H9 (cell line): ENCODE measurements at regions not wholly inside any gene's neighbourhood (a gene's known extent, or its start where the extent isn't known, plus 50 kb on each side); places are given as distances from the start of the nearest gene placed in this dataset.

Experiments used
- DNase-seq: peaks from one replicate; pipeline ENCODE4 v3.0.0-alpha.2; 2017
- H2AFZ ChIP-seq: one replicate; pipeline ENCODE4 v1.6.1; 2013; ENCODE audit warnings: mild to moderate bottlenecking, low read length, control low read depth, moderate library complexity
- H2AK5ac ChIP-seq: 2 replicates; pipeline ENCODE4 v1.6.1; 2013; ENCODE audit warnings: low read length, control low read depth, mixed read lengths; ENCODE audit not compliant: insufficient read length
- H2BK120ac ChIP-seq: one replicate; pipeline ENCODE4 v1.6.1; 2013; ENCODE audit warnings: low read depth, mild to moderate bottlenecking, low read length, control low read depth, inconsistent platforms; ENCODE audit not compliant: poor library complexity, severe bottlenecking
- H2BK12ac ChIP-seq: 2 replicates; pipeline ENCODE4 v1.6.1; 2013; ENCODE audit warnings: low read length, control low read depth, mixed read lengths, low read depth; ENCODE audit not compliant: insufficient read length
- H2BK15ac ChIP-seq: 2 replicates; pipeline ENCODE4 v1.6.1; 2013; ENCODE audit warnings: low read depth, low read length, control low read depth
- H2BK20ac ChIP-seq: one replicate; pipeline ENCODE4 v1.6.1; 2013; ENCODE audit warnings: low read depth, mild to moderate bottlenecking, low read length, control low read depth, inconsistent platforms; ENCODE audit not compliant: poor library complexity, severe bottlenecking
- H2BK5ac ChIP-seq: 2 replicates; pipeline ENCODE4 v1.6.1; 2013; ENCODE audit warnings: low read length, control low read depth, mixed read lengths; ENCODE audit not compliant: insufficient read length
- H3K14ac ChIP-seq: 2 replicates; pipeline ENCODE4 v1.6.1; 2013; ENCODE audit warnings: low read length, control low read depth; ENCODE audit not compliant: insufficient read depth
- H3K18ac ChIP-seq: 2 replicates; pipeline ENCODE4 v1.6.1; 2013; ENCODE audit warnings: low read depth, mild to moderate bottlenecking, mixed read lengths, low read length, control low read depth; ENCODE audit not compliant: insufficient read length
- H3K23ac ChIP-seq: 2 replicates; pipeline ENCODE4 v1.6.1; 2013; ENCODE audit warnings: low read length, control low read depth, mixed read lengths, low read depth; ENCODE audit not compliant: insufficient read length
- H3K23me2 ChIP-seq: 2 replicates; pipeline ENCODE4 v1.6.1; 2013; ENCODE audit warnings: low read depth, mild to moderate bottlenecking, mixed read lengths, low read length, control low read depth; ENCODE audit not compliant: insufficient read length, poor library complexity, severe bottlenecking
- H3K27ac ChIP-seq: 2 replicates; pipeline ENCODE4 v1.5.1; 2013; ENCODE audit warnings: low read length, control low read depth, mixed read lengths, low read depth; ENCODE audit not compliant: insufficient read length
- H3K27me3 ChIP-seq: 2 replicates; pipeline ENCODE4 v1.6.1; 2013; ENCODE audit warnings: low read length, control low read depth, inconsistent platforms; ENCODE audit not compliant: insufficient read depth
- H3K4ac ChIP-seq: 2 replicates; pipeline ENCODE4 v1.6.1; 2013; ENCODE audit warnings: low read depth, mild to moderate bottlenecking, control low read depth, inconsistent platforms, low read length, moderate library complexity
- H3K4me1 ChIP-seq: 2 replicates; pipeline ENCODE4 v1.6.1; 2013; ENCODE audit warnings: low read length, control low read depth, inconsistent platforms; ENCODE audit not compliant: insufficient read depth
- H3K4me2 ChIP-seq: 2 replicates; pipeline ENCODE4 v1.6.1; 2013; ENCODE audit warnings: low read length, control low read depth, mixed read lengths; ENCODE audit not compliant: insufficient read length, insufficient read depth
- H3K56ac ChIP-seq: 2 replicates; pipeline ENCODE4 v1.6.1; 2013; ENCODE audit warnings: low read depth, mild to moderate bottlenecking, mixed read lengths, low read length, control low read depth; ENCODE audit not compliant: insufficient read length
- H3K79me1 ChIP-seq: 2 replicates; pipeline ENCODE4 v1.6.1; 2013; ENCODE audit warnings: low read depth, mild to moderate bottlenecking, moderate library complexity, low read length, control low read depth, inconsistent platforms; ENCODE audit not compliant: insufficient read depth, poor library complexity, severe bottlenecking
- H3K79me2 ChIP-seq: 2 replicates; pipeline ENCODE4 v1.6.1; 2013; ENCODE audit warnings: low read length, control low read depth, inconsistent platforms; ENCODE audit not compliant: insufficient read depth
- H3K9ac ChIP-seq: 2 replicates; pipeline ENCODE4 v1.6.1; 2013; ENCODE audit warnings: low read length, control low read depth, mixed read lengths; ENCODE audit not compliant: insufficient read length; ENCODE audit errors: extremely low read depth
- H3K9me3 ChIP-seq: one replicate; pipeline ENCODE4 v1.6.1; 2013; ENCODE audit warnings: low read depth, low read length, inconsistent platforms; ENCODE audit not compliant: control insufficient read depth
- H3T11ph ChIP-seq: one replicate; pipeline ENCODE4 v1.6.1; 2013; ENCODE audit warnings: mild to moderate bottlenecking, low read length, control low read depth, inconsistent platforms
- H4K20me1 ChIP-seq: one replicate; pipeline ENCODE4 v1.6.1; 2013; ENCODE audit not compliant: control insufficient read depth, insufficient read length, insufficient read depth
- H4K5ac ChIP-seq: 2 replicates; pipeline ENCODE4 v1.6.1; 2013; ENCODE audit warnings: low read depth, mild to moderate bottlenecking, mixed read lengths, low read length, control low read depth; ENCODE audit not compliant: insufficient read length
- H4K8ac ChIP-seq: replicated peaks from 2 replicates; pipeline ENCODE4 v1.6.1; 2013; ENCODE audit warnings: low read length, control low read depth, mixed read lengths, low read depth; ENCODE audit not compliant: insufficient read length
- H4K91ac ChIP-seq: 2 replicates; pipeline ENCODE4 v1.6.1; 2013; ENCODE audit warnings: low read depth, mild to moderate bottlenecking, moderate library complexity, mixed read lengths, low read length, control low read depth; ENCODE audit not compliant: insufficient read length
- H3K27ac Mint-ChIP-seq, 3 experiments: 2 replicates in 2 of 3; 3 replicates in 1 of 3; pipeline ENCODE4 v1.8.0; 2020 to 2021; ENCODE audit warnings: mixed read lengths in 3 of 3, mild to moderate bottlenecking in 1 of 3, moderate library complexity in 1 of 3
- H3K27me3 Mint-ChIP-seq: 2 replicates; pipeline ENCODE4 v1.8.0; 2021; ENCODE audit warnings: low read depth, mild to moderate bottlenecking, moderate library complexity, mixed read lengths
- H3K36me3 Mint-ChIP-seq, 3 experiments: 2 replicates in 2 of 3; 3 replicates in 1 of 3; pipeline ENCODE4 v1.8.0; 2020 to 2021; ENCODE audit warnings: low read depth in 3 of 3, mixed read lengths in 3 of 3; ENCODE audit not compliant: insufficient read depth in 1 of 3
- H3K4me1 Mint-ChIP-seq, 2 experiments: 2 replicates each; pipeline ENCODE4 v1.8.0; 2020; ENCODE audit warnings: mixed read lengths in 2 of 2
- H3K4me3 Mint-ChIP-seq, 2 experiments: 2 replicates in 1 of 2; 3 replicates in 1 of 2; pipeline ENCODE4 v1.8.0; 2020 to 2021; ENCODE audit warnings: mild to moderate bottlenecking in 2 of 2, mixed read lengths in 2 of 2, moderate library complexity in 1 of 2
- H3K9me3 Mint-ChIP-seq, 2 experiments: 2 replicates in 1 of 2; 3 replicates in 1 of 2; pipeline ENCODE4 v1.8.0; 2020; ENCODE audit warnings: mild to moderate bottlenecking in 2 of 2, mixed read lengths in 2 of 2, moderate library complexity in 1 of 2
- CTCF ChIP-seq: fragments of 200-600 bp; sonication (generic); conservative IDR thresholded peaks from 3 replicates; pipeline ENCODE4 v1.8.0; 2021; ENCODE audit warnings: antibody characterized with exemption, mild to moderate bottlenecking
- WGBS: extraction: QIAGEN DNeasy Blood & Tissue Kit; methylation state at CpG from one replicate; pipeline ENCODE4 v1.1.7; 2013; ENCODE audit warnings: missing lambda C conversion rate, low lambda C conversion rate, mixed read lengths; ENCODE audit not compliant: insufficient read length; ENCODE audit errors: extremely low coverage; 5-methylcytosine and 5-hydroxymethylcytosine counted together

- Histone ChIP-seq H2AK5ac (no peak overlapping the region), H2BK5ac (no peak overlapping the region), H3T11ph (no peak overlapping the region), H2AFZ (peak overlapping the region; percentile 52), H3K79me2 (no peaks in the 10 kb centered on the region), H3K4me2 (no peak overlapping the region), H2BK120ac (no peak overlapping the region), H3K18ac (no peak overlapping the region), H3K27me3 (no peaks in the 10 kb centered on the region), H3K9me3 (no peaks in the 10 kb centered on the region), H4K5ac (no peak overlapping the region), H3K4me1 (peaks cover 6% of the 10 kb centered on the region; the same call in 1 of the 2 replicates), H4K20me1 (no peaks in the 10 kb centered on the region), H4K8ac (no peak overlapping the region), H3K23me2 (no peaks in the 10 kb centered on the region), H3K4ac (no peak overlapping the region), H3K56ac (no peak overlapping the region), H2BK12ac (no peak overlapping the region), H3K9ac (no peak overlapping the region), H3K79me1 (no peaks in the 10 kb centered on the region), H2BK20ac (no peak overlapping the region), H3K14ac (no peak overlapping the region), H4K91ac (no peak overlapping the region), H3K27ac (no peak overlapping the region), H2BK15ac (no peak overlapping the region), H3K23ac (no peak overlapping the region)
- no peak for DNase-seq
- TF ChIP-seq CTCF, result no peak
- Mint-ChIP-seq H3K4me3 (no peak overlapping the region), H3K27me3 (no peaks in the 10 kb centered on the region), H3K4me1 (peaks cover 17 to 23% of the 10 kb centered on the region in 2 experiments), H3K36me3 (no peaks in the 10 kb centered on the region), H3K9me3 (no peaks in the 10 kb centered on the region), H3K27ac (no peak overlapping the region; a peak in 1 of 7 replicates)
- no CpG with 5 or more reads among the region's 5 CpGs for WGBS
Measured at GRCh38 chr12:24742378-24742777, 206.5 kb downstream of the BCAT1 start.
